HG03097 (cell line): ENCODE measurements at regions not wholly inside any gene's neighbourhood (a gene's known extent, or its start where the extent isn't known, plus 50 kb on each side); places are given as distances from the start of the nearest gene placed in this dataset.

Experiments used
- ATAC-seq: cut with Tn5 transposase; IDR thresholded peaks from one replicate; pipeline ENCODE4 v1.9.1; 2021; ENCODE audit not compliant: unreplicated experiment, low FRiP score

GRCh38 chr7:30212701-30213111 lies 71.7 kb upstream of the ZNRF2 start:
- no peak for ATAC-seq

DNA sequence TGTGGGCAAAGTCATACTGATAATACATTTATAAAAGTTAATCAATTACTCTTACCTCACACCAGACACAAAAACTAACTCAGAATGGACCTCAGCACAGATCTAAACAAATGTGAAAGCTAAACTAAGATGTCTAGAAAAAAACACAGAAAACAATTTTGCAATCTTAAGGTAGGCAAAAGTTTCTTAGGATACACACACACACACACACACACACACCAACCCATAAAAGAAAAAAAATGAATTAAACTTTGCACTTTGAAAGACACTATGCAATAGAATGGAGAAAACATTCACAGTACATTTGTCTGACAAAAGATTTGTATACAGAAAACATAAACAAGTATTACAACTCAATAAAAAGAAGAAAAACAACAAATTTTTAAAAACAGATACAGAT lies 70.8 kb upstream of the ZNRF2 start:
- no peak for ATAC-seq

DNA sequence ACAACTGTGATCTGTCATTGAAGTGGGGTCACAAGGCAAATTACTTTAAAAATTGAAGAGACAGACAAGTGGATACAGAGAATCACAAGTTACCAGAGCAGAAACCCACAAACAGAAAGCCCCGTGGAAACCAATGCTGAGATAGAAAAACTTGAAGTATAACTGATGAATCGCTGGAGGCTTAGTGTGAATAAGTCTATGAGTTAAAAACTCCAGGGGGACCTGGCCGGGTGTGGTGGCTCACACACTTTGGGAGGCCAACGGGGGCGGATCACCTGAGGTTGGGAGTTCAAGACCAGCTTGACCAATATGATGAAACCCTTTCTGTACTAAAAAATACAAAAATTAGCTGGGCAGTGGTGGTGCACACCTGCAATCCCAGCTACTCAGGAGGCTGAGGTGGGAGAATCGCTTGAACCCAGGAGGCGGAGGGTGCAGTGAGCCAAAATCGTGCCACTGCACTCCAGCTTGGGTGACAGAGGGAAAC lies 69.7 kb upstream of the ZNRF2 start:
- no peak for ATAC-seq

GRCh38 chr7:30221764-30222163 lies 62.6 kb upstream of the ZNRF2 start:
- ATAC-seq: no peak

- no peak for ATAC-seq
These were observed 61.7 kb upstream of the ZNRF2 start for GRCh38 chr7:30222515-30223215.

GRCh38 chr7:30223896-30224295 lies 60.5 kb upstream of the ZNRF2 start:
- ATAC-seq: no peak

DNA sequence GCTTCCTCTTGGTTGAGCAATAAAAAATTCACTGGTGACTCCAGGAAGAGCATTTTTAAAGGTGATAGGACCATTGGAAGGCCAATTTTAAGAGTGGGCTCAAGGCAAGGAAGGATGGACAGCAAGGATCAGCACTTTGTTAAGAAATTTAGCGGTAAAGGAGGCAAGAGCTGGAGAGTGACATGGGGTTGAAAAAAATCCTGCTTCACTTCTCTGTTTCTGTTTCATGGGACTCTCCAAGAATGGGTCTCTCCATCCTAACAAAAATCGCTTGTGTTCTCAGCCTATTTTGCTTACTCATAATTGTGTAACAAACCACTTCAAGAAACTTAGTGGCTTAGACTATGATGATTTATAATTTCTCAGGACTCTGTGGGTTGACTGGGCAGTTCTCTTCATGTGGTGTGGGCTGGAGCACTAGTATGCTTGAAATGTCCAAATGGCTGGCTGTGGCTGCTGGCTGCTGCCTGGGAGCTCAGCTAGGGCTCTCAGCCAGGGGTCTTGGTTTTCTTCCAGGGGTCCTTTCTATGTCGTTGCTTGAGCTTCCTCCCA lies 59.8 kb upstream of the ZNRF2 start:
- no peak for ATAC-seq

GRCh38 chr7:30225863-30226613 lies 58.4 kb upstream of the ZNRF2 start:
- peak; percentile 89 for ATAC-seq

- ATAC-seq: no peak
These were observed 57.7 kb upstream of the ZNRF2 start for GRCh38 chr7:30226614-30227268.

DNA sequence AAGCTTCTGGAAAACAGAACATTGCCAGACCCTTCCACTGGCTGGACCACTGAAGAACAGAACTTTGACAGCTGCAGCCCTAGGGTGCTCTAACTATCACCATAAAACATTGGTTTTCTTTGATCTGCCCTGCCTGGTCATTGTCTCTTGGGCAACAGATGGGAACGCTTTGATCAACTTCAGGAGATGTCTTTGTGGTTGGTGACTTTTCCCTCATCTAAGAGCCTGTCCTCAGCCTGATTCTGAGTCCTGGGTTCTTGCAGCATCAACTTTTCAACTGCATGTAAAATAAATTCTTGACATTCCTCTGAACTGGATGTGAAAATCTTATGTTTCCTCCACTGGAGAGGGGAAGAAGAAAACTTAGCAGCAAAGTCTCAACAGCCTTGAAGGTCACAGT lies 53.1 kb upstream of the ZNRF2 start:
- ATAC-seq: no peak

DNA sequence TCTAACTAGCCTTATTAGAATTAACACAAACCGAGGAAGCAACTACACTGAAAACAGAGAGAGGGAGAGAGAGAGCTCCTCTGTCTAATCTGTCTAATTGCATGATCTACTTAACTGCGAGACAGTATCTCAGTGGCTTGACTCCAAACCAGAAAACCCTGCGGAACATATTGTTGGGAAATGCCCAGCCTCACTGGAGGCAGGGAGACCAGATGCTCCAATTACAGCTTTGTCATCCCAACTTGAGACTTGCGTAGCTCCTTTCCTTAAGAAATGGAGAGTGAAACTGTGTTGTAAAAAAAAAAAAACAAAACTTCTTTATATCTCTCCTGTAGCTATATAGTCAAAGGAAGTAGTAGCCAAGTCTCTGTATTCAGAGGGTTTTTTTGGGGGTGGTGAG lies 52.0 kb upstream of the ZNRF2 start:
- no peak for ATAC-seq
